ENCODE measurements at regions not wholly inside any gene's neighbourhood (a gene's known extent, or its start where the extent isn't known, plus 50 kb on each side); places are given as distances from the start of the nearest gene placed in this dataset.

DNA sequence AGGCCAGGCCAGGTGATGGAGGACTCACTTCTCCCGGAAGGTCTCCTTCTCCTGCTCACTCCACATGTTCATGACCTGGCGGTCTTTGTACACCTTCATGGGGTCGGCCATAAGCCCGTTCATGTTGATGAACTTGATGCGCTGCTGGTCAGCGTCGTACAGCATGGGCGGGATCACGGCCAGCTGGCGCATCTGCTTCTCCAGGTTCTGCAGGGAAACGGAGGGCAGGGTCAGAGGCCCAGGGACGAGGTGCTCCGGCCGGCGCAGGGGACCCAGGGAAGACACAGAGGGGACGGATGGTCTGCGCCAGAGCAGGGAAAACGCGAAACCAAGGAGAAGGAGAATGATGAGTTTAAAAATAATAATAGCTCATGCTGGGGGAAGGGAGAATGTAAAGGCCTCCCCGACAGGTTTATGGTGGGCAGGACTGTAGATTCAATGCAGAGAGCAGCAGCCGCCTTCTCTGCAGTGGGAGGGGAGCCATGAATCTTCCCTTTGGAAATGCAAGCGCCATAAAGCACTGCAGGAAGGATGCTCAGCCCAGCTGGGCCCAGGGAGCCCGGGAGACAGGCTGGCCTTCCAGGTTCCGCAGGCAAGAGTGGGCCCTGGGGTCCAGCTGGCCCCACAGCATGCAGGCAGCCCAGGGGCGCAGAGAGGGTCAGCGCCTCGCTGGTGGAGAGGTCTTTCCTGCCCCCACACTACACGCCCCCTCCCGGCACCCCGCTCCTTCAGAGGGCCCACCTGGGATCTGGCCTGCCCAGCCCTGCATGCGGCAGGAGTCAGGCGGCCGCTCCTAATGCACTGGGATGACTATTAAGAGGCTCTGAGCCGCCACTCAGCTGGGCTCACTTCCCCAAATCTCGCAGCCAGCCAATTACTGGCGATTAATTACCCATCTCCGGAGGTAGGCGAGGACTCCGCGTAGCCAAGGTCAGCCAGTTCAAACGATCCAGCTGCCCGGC is 132.0 kb downstream of the RFLNA start:
- no peak for DNase-seq

DNA sequence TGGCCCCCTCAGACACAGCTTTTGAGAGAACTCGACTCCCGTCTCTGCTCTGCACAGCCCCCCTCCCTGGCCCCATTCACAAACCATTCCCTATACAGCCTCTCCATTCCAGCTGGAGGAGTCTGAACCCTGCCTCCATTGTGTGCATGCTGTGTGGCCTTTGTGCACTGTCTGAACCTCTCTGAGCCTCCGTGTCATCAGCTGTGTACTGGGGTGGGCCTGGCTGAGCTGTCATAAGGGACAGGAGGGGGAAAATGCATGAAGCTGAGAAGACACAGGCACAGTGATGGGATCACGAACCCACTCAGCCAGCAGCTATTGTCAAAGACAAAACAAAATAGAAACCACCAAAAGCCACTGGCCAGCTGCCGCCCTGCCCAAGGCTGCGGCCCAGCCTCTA is 130.8 kb downstream of the RFLNA start:
- no peak for DNase-seq

DNA sequence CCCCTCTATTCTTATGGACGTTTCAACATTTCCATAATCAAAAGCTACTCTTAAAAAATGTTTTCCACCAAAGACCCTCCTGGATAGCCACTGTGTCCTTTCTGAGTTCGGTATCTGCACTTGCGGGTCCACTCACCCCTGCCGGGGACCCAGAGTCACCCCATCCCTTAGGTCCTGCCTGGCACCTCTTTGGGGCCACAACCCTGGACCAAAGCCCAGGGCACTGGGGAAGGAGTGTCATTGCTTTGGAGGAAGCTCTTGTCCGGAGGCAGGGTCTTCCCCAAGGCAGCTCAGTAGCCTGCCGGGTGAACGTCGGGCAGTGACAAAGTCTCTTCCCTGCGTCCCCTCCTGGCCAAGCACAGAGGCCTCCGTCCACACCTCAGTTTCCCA is 129.6 kb downstream of the RFLNA start:
- DNase-seq, result no peak

DNA sequence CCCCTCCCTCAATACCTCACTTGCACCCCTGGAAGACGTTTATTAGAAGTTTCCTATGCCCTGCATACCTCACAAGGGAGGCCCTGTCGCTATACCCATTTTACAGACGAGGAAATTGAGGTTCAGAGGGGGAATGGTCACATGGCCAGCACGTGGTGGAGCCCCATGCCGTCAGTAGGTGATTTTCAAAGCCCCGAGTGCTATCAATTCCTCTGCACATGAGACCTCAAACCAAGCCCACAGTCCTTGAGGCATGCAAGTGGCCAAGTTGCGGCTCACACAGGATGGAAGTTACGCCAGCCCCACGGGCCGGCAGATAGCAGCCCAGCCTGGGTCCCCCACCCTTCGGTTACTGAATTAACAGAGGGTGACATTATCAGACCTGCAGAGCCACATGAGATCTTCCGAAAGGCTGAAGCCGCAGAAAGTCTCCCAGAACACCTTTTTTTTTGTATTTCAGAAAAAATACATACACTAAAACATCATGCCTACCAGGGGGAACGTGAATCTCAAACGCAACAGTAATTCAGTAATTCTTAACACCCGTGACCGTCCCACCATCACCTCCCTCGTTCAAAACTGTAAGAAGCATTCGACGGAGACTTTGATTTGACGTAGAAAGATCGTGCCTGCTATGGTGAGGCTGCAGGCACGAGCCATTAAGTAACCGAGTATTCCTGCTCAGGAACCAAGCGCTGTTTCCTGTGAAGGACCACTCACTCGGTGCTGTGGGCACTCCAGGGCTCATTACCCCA is 129.0 kb downstream of the RFLNA start:
- no peak for DNase-seq

DNA sequence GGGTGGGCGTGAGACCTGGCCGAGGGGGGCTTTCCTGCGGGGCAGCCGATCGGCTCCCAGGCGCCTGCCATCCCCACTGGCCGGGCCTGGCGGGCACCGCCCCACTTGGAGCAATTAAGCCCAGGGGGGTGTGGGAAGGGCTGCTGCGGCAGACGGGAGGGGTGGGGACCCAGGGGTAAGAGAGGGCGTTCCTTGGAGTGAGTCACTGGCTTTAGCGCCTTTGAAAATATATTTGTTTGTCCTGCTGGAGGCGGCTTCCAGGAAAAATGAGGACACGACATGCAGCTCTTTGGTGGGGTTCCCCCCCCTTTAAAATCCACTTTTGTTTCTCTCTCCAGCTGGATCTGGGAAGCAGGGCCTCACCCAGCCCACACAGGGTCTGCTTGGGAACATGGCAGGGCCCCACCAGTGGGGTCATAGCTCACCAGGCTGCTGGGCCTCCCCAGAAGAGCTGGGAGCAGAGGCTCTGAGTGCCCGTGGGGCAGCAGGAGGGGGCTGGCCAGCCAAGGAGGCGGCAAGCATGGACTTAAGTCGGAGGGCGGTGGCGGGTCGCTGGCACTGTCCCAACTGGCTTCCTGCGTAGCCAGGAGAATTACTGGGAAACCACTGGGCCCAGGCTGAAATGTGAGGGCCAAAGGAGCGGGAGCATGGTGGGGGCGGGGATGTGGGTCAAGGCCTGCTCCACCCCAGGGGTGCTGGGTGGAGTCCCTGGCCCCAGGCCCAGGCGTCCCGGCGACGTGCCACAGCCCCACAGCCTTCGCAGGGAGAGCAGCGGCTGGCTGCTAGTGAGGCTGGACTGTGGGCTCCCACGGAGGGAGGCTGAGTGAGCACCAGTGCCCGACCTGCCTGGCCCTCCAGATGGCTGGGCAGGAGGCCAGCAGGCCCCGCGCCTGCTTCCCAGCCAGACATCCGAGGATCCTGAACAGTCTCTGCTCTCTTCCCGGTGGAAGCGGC is 128.0 kb downstream of the RFLNA start:
- DNase-seq, result peak; percentile 82

DNA sequence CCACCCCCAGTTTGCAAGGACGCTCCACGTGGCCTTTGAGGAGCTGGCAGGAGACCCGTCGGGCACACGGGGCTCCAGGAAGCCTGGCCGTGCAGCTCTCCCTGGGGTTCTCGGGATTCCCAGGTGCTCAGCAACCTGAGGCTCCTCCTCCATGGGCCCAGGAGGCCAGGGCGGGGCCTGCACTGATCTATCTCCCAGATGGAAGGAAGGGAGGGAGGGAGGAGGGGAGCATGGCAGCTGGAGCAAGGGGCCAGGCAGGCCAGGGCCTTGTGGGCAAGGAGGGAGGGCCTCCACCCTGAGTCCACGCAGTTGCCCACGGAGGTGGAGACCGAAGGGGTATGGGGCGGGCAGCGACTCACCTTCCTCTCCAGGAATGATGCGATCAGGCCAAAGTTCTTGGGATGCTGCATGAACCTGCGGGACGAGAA is 127.3 kb downstream of the RFLNA start:
- DNase-seq, result no peak

DNA sequence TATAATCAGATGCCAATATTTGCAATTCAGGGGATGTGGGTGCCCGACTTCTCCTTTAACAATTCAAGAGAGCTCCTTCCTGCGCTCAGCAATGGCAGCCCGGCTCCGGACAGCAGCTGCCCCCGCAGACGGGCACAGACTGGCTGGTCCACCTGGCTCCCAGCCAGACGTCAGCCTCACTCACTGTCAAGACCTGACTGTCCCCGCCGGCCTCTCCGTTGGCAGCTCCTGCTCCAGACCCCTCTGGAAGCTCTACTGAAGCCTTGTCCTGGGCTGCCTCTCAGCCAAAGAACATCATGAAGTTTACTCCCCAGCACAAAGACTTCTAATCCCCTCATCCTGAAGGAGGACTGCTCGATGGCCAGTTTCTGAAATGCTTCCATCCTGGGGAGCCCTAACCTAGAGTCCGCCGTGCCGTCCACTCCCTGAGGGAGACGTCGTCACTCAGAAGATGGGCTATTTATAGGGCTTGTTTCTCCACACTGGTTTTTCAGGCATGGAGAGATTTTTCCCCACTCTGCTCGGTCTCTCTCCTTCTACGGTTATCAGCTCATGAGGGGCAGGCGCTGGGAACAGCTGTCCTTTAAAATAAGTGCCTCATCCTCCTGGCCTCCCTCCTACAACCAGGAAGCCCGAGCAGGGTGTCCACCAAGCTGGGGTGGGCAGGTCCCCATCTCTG is 126.2 kb downstream of the RFLNA start:
- DNase-seq, result no peak

DNA sequence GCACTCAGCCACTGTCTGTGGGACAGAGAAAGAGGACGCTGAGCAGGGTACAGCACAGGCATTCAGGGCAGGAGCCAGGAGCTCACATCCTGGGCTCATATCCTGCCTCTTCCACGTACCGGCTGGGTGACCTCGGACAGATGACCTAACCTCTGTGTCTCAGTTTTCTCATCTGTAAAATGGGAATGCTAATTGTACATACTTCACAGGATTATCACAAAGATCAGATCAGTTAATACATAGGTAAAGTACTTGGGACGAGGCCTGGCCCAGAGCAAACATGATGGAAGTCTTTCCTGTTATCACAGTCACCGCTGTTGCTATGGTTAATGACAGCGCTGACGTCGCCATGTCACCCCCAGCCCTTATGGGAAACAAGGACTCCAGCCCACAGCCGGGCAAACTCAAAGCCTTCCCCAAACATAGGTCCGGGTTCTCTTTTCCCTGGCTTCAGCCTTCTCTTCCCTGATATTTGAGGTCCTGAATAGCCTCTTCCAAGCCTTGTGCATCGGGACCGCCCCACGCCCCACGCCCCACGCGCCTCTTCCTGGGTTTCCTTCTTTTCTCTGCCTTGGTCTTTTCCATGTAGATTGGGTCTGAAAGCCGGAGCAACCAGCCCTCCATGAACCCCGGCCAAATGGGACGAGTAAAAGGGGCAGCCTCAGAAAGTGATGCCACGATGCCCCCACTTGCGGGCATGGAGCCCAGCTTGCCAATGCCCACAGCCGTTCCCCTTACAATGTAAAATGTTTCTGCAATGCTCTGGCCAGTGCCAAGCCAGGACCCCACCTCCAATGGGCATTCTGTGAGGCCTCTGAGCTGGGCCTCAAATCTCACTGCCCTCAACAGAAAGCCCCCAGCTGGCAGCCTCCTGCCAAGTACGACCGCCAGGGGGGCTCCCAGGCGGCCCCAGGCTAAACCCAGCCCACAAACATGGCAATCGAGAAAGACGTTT is 125.4 kb downstream of the RFLNA start:
- DNase-seq, result no peak

DNA sequence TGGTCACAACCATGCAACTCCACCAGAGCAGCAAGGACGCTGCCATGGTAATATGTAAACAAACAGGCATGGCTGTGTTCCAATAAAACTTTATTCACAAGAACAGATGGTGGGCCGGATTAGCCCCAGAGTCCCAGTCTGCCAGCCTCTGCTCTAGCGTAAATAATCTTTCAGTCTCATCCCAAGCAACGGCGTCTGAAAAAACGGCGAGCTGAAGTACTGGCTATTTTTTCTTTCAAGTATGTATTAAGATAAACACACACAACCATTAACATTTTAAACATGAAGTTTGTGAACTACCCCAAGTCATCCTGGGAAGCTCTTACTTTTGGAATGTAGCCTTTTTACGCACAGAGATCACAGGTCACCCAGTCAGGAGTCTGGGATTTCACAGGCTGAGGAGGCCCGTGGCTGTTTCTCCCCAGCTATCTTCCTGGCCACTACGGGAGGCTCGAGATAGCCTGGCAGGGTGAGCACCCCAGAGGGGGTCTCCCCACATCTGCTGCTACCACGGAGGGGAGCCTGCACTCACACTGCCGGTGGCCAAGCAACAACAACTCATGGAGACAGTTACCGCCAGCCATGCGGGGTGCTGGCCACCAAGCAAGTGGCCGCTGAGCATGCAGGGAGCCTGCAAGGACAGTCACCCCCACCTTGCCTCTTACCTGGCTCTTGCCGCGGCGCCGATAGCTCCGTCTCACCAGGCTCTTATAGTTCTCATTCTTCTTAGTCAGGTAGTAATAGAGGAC is 124.6 kb downstream of the RFLNA start:
- no peak for DNase-seq

DNA sequence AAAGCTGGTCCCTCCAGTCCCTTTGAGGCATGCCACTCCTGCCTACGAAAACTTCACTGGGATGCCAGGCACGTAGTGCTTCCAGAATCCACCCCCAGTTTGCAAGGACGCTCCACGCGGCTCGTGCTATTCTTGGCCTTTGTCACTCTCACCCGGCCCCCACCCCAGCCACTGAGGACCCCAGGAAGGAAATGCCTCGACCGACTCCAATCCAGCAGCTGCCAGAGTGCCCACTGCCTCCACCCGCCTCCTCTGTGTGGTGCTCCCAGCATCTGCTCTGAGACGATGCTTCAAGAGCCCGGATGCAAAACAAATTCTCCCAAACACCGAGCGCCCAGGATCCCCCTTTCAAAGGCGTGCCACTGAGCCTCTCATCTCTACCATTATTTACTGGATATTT is 123.9 kb downstream of the RFLNA start:
- no peak for DNase-seq

DNA sequence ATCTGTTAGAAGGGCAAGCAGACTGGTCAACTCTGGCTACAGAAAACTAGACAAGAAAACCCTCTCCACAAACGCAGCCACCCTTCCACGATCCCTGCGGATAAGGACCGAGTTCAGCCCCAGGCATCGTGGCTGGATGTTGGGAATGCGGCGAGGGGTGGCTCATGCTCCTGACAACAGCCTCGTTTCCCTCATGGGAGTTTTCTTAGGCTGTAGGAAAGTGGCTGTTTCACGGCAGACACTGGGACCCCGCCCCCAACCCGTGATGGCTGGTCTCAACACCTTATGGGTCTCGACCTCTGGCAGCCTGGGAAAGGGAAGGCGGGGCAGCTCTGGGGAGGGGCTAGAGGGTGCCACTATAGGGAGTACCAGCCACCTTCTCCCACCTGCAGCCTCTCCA is 123.3 kb downstream of the RFLNA start:
- DNase-seq, result no peak

DNA sequence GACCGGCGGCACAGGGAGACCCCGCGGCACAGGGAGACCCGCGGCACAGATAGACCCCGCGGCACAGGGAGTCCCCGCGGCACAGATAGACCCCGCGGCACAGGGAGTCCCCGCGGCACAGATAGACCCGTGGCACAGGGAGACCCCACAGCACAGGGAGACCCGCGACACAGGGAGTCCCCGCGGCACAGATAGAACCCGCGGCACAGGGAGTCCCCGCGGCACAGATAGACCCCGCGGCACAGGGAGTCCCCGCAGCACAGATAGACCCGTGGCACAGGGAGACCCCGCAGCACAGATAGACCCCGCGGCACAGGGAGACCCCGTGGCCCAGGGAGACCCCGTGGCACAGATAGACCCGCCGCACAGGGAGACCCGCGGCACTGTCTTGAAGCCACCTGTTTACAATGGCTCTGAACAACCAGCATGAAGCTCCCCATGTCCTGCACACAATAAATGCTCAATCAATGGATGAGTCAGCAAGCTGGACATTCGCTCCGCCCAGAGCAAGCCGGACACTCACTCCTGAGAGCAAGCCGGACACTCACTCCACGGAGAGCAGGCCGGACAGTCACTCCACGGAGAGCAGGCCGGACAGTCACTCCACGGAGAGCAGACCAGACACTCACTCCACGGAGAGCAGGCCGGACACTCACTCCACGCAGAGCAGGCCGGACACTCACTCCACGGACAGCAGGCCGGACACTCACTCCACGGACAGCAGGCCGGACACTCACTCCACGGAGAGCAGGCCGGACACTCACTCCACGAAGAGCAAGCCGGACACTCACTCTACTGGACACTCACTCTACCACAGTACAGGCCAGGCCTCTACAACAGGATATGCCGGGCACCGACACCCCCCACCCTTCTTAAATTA is 121.9 kb downstream of the RFLNA start:
- DNase-seq, result no peak

DNA sequence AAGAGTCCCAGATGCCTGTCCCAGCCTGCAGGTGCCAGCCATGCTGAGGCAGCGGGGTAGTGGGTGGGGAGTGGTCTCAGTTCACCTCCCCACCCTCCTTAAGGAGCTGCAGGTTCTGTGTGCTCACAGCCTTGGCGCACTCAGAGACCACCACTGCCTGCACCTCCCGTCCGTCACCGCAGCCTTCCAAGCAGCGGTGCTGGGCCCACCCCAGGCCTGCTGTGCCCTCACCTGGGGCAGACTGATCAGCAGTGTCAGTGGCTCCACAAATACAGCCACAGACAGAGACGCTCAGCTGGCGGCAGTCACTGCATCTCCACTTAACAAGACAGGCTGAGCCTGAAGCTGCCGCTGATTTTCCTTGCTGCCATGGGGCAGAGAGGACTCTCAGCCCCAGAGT is 120.2 kb downstream of the RFLNA start:
- DNase-seq, result no peak

DNA sequence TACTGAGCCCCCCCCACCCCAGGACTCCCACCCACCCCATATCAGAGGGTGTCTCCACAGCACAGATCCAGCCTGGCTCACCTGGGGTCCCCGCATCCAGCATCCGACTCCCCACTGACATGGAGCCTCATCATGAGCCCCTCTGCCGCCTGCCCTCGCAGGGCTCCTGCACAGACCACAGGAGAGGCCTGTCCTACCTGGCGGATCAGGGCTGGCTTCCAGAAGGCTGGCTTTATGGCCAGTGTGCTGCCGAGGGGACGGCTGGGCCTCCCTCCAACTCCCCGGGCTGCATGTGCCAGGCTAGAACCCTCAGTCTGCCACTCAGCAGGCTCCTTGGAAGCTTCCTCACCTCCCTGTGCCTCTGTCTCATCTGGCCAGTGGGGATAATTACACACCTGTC is 119.0 kb downstream of the RFLNA start:
- no peak for DNase-seq

DNA sequence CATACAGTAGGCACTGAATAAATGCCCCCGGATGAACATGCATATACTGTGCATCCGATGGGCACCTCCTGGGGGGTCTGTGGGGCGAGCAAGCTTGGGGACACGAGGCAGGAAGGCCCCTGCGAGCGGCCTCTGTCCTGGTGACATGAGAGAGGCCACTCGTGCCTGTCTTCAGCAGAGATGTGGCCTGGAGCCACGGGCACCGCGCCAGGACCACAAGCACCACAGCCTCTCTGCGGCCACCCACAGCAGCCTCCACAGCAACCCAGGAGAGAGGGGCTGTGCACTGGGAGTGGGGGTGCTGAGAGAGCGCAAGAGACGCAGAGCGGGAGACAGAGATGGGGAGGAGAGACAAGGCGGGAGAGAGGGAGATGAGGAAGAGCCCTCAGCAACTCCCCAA is 118.5 kb downstream of the RFLNA start:
- no peak for DNase-seq

DNA sequence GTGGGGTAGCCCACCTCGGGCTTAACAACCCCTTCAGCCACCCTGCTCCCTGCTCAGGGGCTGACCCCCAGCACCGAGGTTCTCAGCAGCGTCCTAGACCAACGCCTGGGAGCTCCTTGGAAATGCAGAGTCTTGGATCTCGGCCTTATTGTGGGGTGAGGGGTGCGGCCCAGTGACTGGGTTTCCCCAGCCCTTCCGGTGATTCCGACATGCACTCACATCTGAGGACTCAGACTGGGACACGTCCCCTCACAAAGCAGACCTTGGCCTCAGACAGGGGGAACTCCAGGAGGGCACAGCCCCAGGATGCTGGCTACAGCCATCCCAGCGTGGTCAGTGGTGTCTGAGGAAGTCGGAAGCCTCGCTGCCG is 117.7 kb downstream of the RFLNA start:
- no peak for DNase-seq

DNA sequence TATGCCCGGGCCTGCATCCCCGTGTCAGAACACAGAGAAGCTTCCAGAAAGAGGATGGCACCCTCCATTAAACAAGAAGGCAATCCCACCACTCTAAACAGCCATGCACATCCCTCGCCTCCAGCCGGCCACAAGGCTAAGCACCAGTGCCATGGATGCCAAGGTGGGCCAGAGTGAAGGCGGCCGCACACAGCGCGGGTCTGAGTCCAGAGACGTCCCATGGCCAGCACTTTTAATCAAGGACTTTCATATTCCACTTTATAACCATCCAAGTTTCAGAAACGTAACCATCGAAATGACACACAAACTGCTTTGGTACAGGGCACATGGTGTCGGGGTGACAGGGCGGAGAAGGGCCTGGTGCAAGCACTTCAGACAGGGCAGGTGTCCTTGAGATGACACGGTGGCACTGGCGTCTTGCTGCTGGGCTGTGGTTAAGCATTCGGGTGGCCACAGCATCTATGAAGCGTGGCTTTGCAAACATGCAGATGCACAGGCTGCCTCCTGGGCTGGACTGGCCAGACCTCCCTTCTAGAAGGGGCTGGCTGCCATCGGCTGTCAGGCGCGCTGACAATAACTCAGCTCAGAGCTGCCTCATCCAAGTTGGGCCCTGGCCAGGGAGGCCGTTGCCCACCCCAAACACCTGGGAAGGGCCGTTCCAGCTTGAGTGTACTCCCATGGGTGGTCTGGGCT is 117.2 kb downstream of the RFLNA start:
- no peak for DNase-seq

DNA sequence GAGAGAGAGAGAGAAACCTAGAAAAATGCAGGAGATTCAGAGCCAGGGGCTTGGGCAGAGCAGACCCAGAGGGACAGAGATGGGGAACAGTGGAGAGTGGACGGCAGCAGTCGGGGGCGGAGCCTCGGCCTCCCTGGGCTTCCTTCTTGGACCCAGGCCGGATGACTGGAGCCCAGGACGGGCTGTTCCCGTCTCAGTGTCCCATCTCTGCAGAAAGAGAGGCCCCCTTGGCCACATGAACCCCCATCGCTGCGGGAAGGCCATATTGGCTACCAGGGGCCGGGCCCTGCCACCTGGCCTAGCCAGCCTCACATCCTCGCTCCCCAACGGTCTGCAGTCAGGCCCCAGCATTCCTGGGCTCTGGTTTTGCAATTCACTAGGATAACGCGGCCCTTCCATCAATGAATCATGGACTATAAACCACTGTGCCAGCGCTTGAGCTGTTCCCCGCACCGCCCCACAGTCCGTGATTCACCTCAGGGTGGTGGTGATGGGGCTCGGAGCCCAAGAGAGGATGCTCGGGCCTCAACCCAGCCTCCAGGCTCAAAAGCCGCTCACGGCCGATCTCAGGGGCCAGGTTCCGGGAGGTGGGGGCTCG is 116.5 kb downstream of the RFLNA start:
- DNase-seq, result peak; percentile 94

All from fibroblast of skin of right quadriceps (primary cell).